Esophagus muscularis mucosa (tissue), 4 donors: ENCODE measurements at regions not wholly inside any gene's neighbourhood (a gene's known extent, or its start where the extent isn't known, plus 50 kb on each side); places are given as distances from the start of the nearest gene placed in this dataset.

Experiments
- EP300 ChIP-seq: sonication (generic); formaldehyde crosslinking; IDR thresholded peaks from one replicate; pipeline ENCODE4 v1.6.1; 2017; ENCODE audit warnings: antibody characterized with exemption
- POLR2A ChIP-seq: fragments of 450-650 bp; IDR thresholded peaks from one replicate; pipeline ENCODE4 v1.6.1; 2017; ENCODE audit warnings: antibody characterized with exemption, moderate library complexity, mild to moderate bottlenecking, low read depth
- TF ChIP-seq, protein P1 (sequence below), 3 experiments: fragments of 200-600 bp in 2 of 3; fragments of 450-650 bp in 1 of 3; sonication (generic) in 2 of 3; IDR thresholded peaks; one replicate each; pipeline ENCODE4 v1.5.1; 2017 to 2019; ENCODE audit warnings: antibody characterized with exemption in 3 of 3, mild to moderate bottlenecking in 2 of 3, moderate library complexity in 1 of 3

DNA sequence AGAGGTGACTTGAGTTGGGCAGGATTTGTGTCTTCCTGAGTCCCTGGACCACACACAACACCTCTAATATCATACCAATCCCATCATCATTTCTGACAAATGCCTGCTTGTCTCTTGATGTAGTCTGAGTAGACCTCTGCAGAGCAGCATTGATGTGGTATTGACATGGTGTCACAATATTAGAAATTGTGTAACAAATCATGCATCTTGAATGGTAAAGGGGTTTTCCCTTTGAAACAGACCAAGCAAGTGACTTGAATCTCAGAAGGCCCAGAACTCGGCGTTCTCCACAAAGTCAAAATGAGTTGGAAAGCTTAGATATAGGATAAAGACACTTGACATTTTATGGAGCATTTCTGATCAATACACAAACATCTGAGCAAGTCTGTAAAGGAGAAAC, 72.7 kb upstream of the KIRREL1 start:
- TF ChIP-seq EP300 (no peak), POLR2A (no peak)
- TF ChIP-seq, protein P1, sequence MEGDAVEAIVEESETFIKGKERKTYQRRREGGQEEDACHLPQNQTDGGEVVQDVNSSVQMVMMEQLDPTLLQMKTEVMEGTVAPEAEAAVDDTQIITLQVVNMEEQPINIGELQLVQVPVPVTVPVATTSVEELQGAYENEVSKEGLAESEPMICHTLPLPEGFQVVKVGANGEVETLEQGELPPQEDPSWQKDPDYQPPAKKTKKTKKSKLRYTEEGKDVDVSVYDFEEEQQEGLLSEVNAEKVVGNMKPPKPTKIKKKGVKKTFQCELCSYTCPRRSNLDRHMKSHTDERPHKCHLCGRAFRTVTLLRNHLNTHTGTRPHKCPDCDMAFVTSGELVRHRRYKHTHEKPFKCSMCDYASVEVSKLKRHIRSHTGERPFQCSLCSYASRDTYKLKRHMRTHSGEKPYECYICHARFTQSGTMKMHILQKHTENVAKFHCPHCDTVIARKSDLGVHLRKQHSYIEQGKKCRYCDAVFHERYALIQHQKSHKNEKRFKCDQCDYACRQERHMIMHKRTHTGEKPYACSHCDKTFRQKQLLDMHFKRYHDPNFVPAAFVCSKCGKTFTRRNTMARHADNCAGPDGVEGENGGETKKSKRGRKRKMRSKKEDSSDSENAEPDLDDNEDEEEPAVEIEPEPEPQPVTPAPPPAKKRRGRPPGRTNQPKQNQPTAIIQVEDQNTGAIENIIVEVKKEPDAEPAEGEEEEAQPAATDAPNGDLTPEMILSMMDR (IDR thresholded peaks at IDR 0.05), result no peak
